H9 (cell line): ENCODE measurements at regions not wholly inside any gene's neighbourhood (a gene's known extent, or its start where the extent isn't known, plus 50 kb on each side); places are given as distances from the start of the nearest gene placed in this dataset.

Source experiments
- DNase-seq: peaks from one replicate; pipeline ENCODE4 v3.0.0-alpha.2; 2017
- H2AFZ ChIP-seq: one replicate; pipeline ENCODE4 v1.6.1; 2013; ENCODE audit warnings: mild to moderate bottlenecking, low read length, control low read depth, moderate library complexity
- H2AK5ac ChIP-seq: 2 replicates; pipeline ENCODE4 v1.6.1; 2013; ENCODE audit warnings: low read length, control low read depth, mixed read lengths; ENCODE audit not compliant: insufficient read length
- H2BK120ac ChIP-seq: one replicate; pipeline ENCODE4 v1.6.1; 2013; ENCODE audit warnings: low read depth, mild to moderate bottlenecking, low read length, control low read depth, inconsistent platforms; ENCODE audit not compliant: poor library complexity, severe bottlenecking
- H2BK12ac ChIP-seq: 2 replicates; pipeline ENCODE4 v1.6.1; 2013; ENCODE audit warnings: low read length, control low read depth, mixed read lengths, low read depth; ENCODE audit not compliant: insufficient read length
- H2BK15ac ChIP-seq: 2 replicates; pipeline ENCODE4 v1.6.1; 2013; ENCODE audit warnings: low read depth, low read length, control low read depth
- H2BK20ac ChIP-seq: one replicate; pipeline ENCODE4 v1.6.1; 2013; ENCODE audit warnings: low read depth, mild to moderate bottlenecking, low read length, control low read depth, inconsistent platforms; ENCODE audit not compliant: poor library complexity, severe bottlenecking
- H2BK5ac ChIP-seq: 2 replicates; pipeline ENCODE4 v1.6.1; 2013; ENCODE audit warnings: low read length, control low read depth, mixed read lengths; ENCODE audit not compliant: insufficient read length
- H3K14ac ChIP-seq: 2 replicates; pipeline ENCODE4 v1.6.1; 2013; ENCODE audit warnings: low read length, control low read depth; ENCODE audit not compliant: insufficient read depth
- H3K18ac ChIP-seq: 2 replicates; pipeline ENCODE4 v1.6.1; 2013; ENCODE audit warnings: low read depth, mild to moderate bottlenecking, mixed read lengths, low read length, control low read depth; ENCODE audit not compliant: insufficient read length
- H3K23ac ChIP-seq: 2 replicates; pipeline ENCODE4 v1.6.1; 2013; ENCODE audit warnings: low read length, control low read depth, mixed read lengths, low read depth; ENCODE audit not compliant: insufficient read length
- H3K23me2 ChIP-seq: 2 replicates; pipeline ENCODE4 v1.6.1; 2013; ENCODE audit warnings: low read depth, mild to moderate bottlenecking, mixed read lengths, low read length, control low read depth; ENCODE audit not compliant: insufficient read length, poor library complexity, severe bottlenecking
- H3K27ac ChIP-seq: 2 replicates; pipeline ENCODE4 v1.5.1; 2013; ENCODE audit warnings: low read length, control low read depth, mixed read lengths, low read depth; ENCODE audit not compliant: insufficient read length
- H3K27me3 ChIP-seq: 2 replicates; pipeline ENCODE4 v1.6.1; 2013; ENCODE audit warnings: low read length, control low read depth, inconsistent platforms; ENCODE audit not compliant: insufficient read depth
- H3K4ac ChIP-seq: 2 replicates; pipeline ENCODE4 v1.6.1; 2013; ENCODE audit warnings: low read depth, mild to moderate bottlenecking, control low read depth, inconsistent platforms, low read length, moderate library complexity
- H3K4me1 ChIP-seq: 2 replicates; pipeline ENCODE4 v1.6.1; 2013; ENCODE audit warnings: low read length, control low read depth, inconsistent platforms; ENCODE audit not compliant: insufficient read depth
- H3K4me2 ChIP-seq: 2 replicates; pipeline ENCODE4 v1.6.1; 2013; ENCODE audit warnings: low read length, control low read depth, mixed read lengths; ENCODE audit not compliant: insufficient read length, insufficient read depth
- H3K56ac ChIP-seq: 2 replicates; pipeline ENCODE4 v1.6.1; 2013; ENCODE audit warnings: low read depth, mild to moderate bottlenecking, mixed read lengths, low read length, control low read depth; ENCODE audit not compliant: insufficient read length
- H3K79me1 ChIP-seq: 2 replicates; pipeline ENCODE4 v1.6.1; 2013; ENCODE audit warnings: low read depth, mild to moderate bottlenecking, moderate library complexity, low read length, control low read depth, inconsistent platforms; ENCODE audit not compliant: insufficient read depth, poor library complexity, severe bottlenecking
- H3K79me2 ChIP-seq: 2 replicates; pipeline ENCODE4 v1.6.1; 2013; ENCODE audit warnings: low read length, control low read depth, inconsistent platforms; ENCODE audit not compliant: insufficient read depth
- H3K9ac ChIP-seq: 2 replicates; pipeline ENCODE4 v1.6.1; 2013; ENCODE audit warnings: low read length, control low read depth, mixed read lengths; ENCODE audit not compliant: insufficient read length; ENCODE audit errors: extremely low read depth
- H3K9me3 ChIP-seq: one replicate; pipeline ENCODE4 v1.6.1; 2013; ENCODE audit warnings: low read depth, low read length, inconsistent platforms; ENCODE audit not compliant: control insufficient read depth
- H3T11ph ChIP-seq: one replicate; pipeline ENCODE4 v1.6.1; 2013; ENCODE audit warnings: mild to moderate bottlenecking, low read length, control low read depth, inconsistent platforms
- H4K20me1 ChIP-seq: one replicate; pipeline ENCODE4 v1.6.1; 2013; ENCODE audit not compliant: control insufficient read depth, insufficient read length, insufficient read depth
- H4K5ac ChIP-seq: 2 replicates; pipeline ENCODE4 v1.6.1; 2013; ENCODE audit warnings: low read depth, mild to moderate bottlenecking, mixed read lengths, low read length, control low read depth; ENCODE audit not compliant: insufficient read length
- H4K8ac ChIP-seq: replicated peaks from 2 replicates; pipeline ENCODE4 v1.6.1; 2013; ENCODE audit warnings: low read length, control low read depth, mixed read lengths, low read depth; ENCODE audit not compliant: insufficient read length
- H4K91ac ChIP-seq: 2 replicates; pipeline ENCODE4 v1.6.1; 2013; ENCODE audit warnings: low read depth, mild to moderate bottlenecking, moderate library complexity, mixed read lengths, low read length, control low read depth; ENCODE audit not compliant: insufficient read length
- H3K27ac Mint-ChIP-seq, 3 experiments: 2 replicates in 2 of 3; 3 replicates in 1 of 3; pipeline ENCODE4 v1.8.0; 2020 to 2021; ENCODE audit warnings: mixed read lengths in 3 of 3, mild to moderate bottlenecking in 1 of 3, moderate library complexity in 1 of 3
- H3K27me3 Mint-ChIP-seq: 2 replicates; pipeline ENCODE4 v1.8.0; 2021; ENCODE audit warnings: low read depth, mild to moderate bottlenecking, moderate library complexity, mixed read lengths
- H3K36me3 Mint-ChIP-seq, 3 experiments: 2 replicates in 2 of 3; 3 replicates in 1 of 3; pipeline ENCODE4 v1.8.0; 2020 to 2021; ENCODE audit warnings: low read depth in 3 of 3, mixed read lengths in 3 of 3; ENCODE audit not compliant: insufficient read depth in 1 of 3
- H3K4me1 Mint-ChIP-seq, 2 experiments: 2 replicates each; pipeline ENCODE4 v1.8.0; 2020; ENCODE audit warnings: mixed read lengths in 2 of 2
- H3K4me3 Mint-ChIP-seq, 2 experiments: 2 replicates in 1 of 2; 3 replicates in 1 of 2; pipeline ENCODE4 v1.8.0; 2020 to 2021; ENCODE audit warnings: mild to moderate bottlenecking in 2 of 2, mixed read lengths in 2 of 2, moderate library complexity in 1 of 2
- H3K9me3 Mint-ChIP-seq, 2 experiments: 2 replicates in 1 of 2; 3 replicates in 1 of 2; pipeline ENCODE4 v1.8.0; 2020; ENCODE audit warnings: mild to moderate bottlenecking in 2 of 2, mixed read lengths in 2 of 2, moderate library complexity in 1 of 2
- TF ChIP-seq, protein P1 (sequence below): fragments of 200-600 bp; sonication (generic); conservative IDR thresholded peaks from 3 replicates; pipeline ENCODE4 v1.8.0; 2021; ENCODE audit warnings: antibody characterized with exemption, mild to moderate bottlenecking

DNA sequence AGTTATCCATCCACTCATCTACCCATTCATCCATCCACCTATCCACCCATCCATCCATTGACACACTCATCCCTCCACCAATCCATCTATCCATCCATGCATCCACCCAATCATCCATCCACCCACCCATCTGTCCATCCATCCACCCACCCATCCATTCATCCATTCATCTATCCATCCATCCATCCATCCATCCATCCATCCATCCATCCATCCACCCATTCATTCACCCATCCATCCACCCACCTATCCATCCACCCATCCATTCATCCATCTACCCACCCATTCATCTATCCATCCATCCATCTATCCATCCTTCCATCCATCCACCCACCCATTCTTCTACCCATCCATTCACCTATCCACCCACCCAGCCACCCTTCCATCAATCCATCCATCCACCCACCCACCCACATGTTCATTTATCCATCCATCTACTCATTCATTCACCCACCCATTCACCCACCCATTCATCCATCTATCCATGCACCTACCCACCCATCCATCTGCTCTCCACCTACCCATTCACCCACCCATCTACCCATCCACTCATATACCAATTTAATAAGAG lies 193.8 kb upstream of the ARID2 start:
- Histone ChIP-seq H3K9ac (no peak overlapping the region), H2BK20ac (no peak overlapping the region), H3K56ac (no peak overlapping the region), H2AK5ac (no peak overlapping the region), H3K9me3 (no peaks in the 10 kb centered on the region), H4K20me1 (no peaks in the 10 kb centered on the region), H2BK5ac (no peak overlapping the region), H3K27me3 (no peaks in the 10 kb centered on the region), H4K8ac (no peak overlapping the region), H3K4ac (no peak overlapping the region), H3T11ph (no peak overlapping the region), H3K14ac (no peak overlapping the region), H3K79me1 (no peaks in the 10 kb centered on the region), H3K4me1 (no peaks in the 10 kb centered on the region), H3K23me2 (no peaks in the 10 kb centered on the region), H3K79me2 (no peaks in the 10 kb centered on the region), H3K18ac (no peak overlapping the region), H3K23ac (no peak overlapping the region), H3K4me2 (no peak overlapping the region), H2AFZ (no peak overlapping the region), H2BK12ac (no peak overlapping the region), H2BK120ac (no peak overlapping the region), H3K27ac (no peak overlapping the region), H4K5ac (no peak overlapping the region), H2BK15ac (no peak overlapping the region), H4K91ac (no peak overlapping the region)
- DNase-seq: no peak
- Mint-ChIP-seq H3K36me3 (no peaks in the 10 kb centered on the region), H3K9me3 (no peaks in the 10 kb centered on the region; a peak in 1 of 5 replicates), H3K4me3 (no peak overlapping the region), H3K27ac (no peak overlapping the region), H3K27me3 (no peaks in the 10 kb centered on the region), H3K4me1 (peaks cover 8 to 11% of the 10 kb centered on the region in 2 experiments; a peak in 3 of 4 replicates)
- TF ChIP-seq, protein P1, sequence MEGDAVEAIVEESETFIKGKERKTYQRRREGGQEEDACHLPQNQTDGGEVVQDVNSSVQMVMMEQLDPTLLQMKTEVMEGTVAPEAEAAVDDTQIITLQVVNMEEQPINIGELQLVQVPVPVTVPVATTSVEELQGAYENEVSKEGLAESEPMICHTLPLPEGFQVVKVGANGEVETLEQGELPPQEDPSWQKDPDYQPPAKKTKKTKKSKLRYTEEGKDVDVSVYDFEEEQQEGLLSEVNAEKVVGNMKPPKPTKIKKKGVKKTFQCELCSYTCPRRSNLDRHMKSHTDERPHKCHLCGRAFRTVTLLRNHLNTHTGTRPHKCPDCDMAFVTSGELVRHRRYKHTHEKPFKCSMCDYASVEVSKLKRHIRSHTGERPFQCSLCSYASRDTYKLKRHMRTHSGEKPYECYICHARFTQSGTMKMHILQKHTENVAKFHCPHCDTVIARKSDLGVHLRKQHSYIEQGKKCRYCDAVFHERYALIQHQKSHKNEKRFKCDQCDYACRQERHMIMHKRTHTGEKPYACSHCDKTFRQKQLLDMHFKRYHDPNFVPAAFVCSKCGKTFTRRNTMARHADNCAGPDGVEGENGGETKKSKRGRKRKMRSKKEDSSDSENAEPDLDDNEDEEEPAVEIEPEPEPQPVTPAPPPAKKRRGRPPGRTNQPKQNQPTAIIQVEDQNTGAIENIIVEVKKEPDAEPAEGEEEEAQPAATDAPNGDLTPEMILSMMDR: no peak
